ENCODE measurements at regions not wholly inside any gene's neighbourhood (a gene's known extent, or its start where the extent isn't known, plus 50 kb on each side); places are given as distances from the start of the nearest gene placed in this dataset.

GRCh38 chr20:50423758-50424157 is 86.4 kb upstream of the PTPN1 start:
- Histone ChIP-seq H3K79me2 (ENCODE audit: control insufficient read depth, insufficient read depth, low read length) (no peaks in the 10 kb centered on the region), H3K36me3 (ENCODE audit: control insufficient read depth in 2 of 2, extremely low read depth in 1 of 2, insufficient read depth in 2 of 2, low read length in 2 of 2) (no peaks in the 10 kb centered on the region), H2AFZ (ENCODE audit: low read depth, low read length) (no peak overlapping the region), H3K9ac (replicated peaks; ENCODE audit: extremely low read depth, insufficient read depth, low read length) (no peak overlapping the region), H3K27ac (ENCODE audit: insufficient read depth, low read depth, low read length) (no peak overlapping the region), H3K4me3 (replicated peaks in 1 of 3; ENCODE audit: insufficient read depth in 1 of 3, low read depth in 1 of 3, low read length in 3 of 3) (no peak overlapping the region), H3K4me2 (ENCODE audit: insufficient read depth, low read length) (no peak overlapping the region), H3K4me1 (ENCODE audit: control insufficient read depth, extremely low read depth, insufficient read depth, low read length) (peaks cover 4% of the 10 kb centered on the region), H3K9me3 (replicated peaks; ENCODE audit: control insufficient read depth, insufficient read depth, low read length) (no peaks in the 10 kb centered on the region), H4K20me1 (replicated peaks; ENCODE audit: control insufficient read depth, extremely low read depth, insufficient read depth, low read length) (no peaks in the 10 kb centered on the region), H3K9me1 (replicated peaks; ENCODE audit: control insufficient read depth, extremely low read depth, insufficient read depth, low read length) (no peaks in the 10 kb centered on the region), H3K27me3 (ENCODE audit: control insufficient read depth in 2 of 2, insufficient read depth in 2 of 2, low read length in 2 of 2) (peaks cover 0 to 6% of the 10 kb centered on the region in 2 experiments)
- POLR2A ChIA-PET = no interaction called here
- CTCF ChIA-PET = no interaction called here
- DNase-seq (ENCODE audit: low read depth, low spot score) (no peak), FAIRE-seq (no peak)
- no peak for TF ChIP-seq GATA2 (IDR thresholded peaks at IDR 0.05; ENCODE audit: insufficient read depth, insufficient read length, low read depth, low read length)
- TF ChIP-seq POLR2AphosphoS5 (IDR thresholded peaks at IDR 0.05; ENCODE audit: insufficient read depth, low read depth, low read length) = no peak
- no peak for TF ChIP-seq EZH2 (IDR thresholded peaks at IDR 0.05; ENCODE audit: borderline replicate concordance, low read depth, low read length, severe bottlenecking)
- TF ChIP-seq MYC (IDR thresholded peaks at IDR 0.05; ENCODE audit: low read depth, low read length) = no peak
- TF ChIP-seq JUN (IDR thresholded peaks at IDR 0.05; ENCODE audit: borderline replicate concordance, insufficient read depth, insufficient read length, low read depth) = no peak
- TF ChIP-seq POLR2A (IDR thresholded peaks at IDR 0.05; ENCODE audit: low read depth, low read length) = no peak
- no peak for TF ChIP-seq CTCF (IDR thresholded peaks at IDR 0.05; ENCODE audit: extremely low read depth in 1 of 2, insufficient read depth in 1 of 2, low read depth in 1 of 2, low read length in 2 of 2)
- no peak for TF ChIP-seq FOS (IDR thresholded peaks at IDR 0.05; ENCODE audit: borderline replicate concordance, insufficient read depth, low read length)
- TF ChIP-seq MAX (IDR thresholded peaks at IDR 0.05; ENCODE audit: insufficient read depth, insufficient read length) = no peak
- intact Hi-C loops (cut with micrococcal nuclease) = no loop called here
- dilution Hi-C loops (cut with MboI; ENCODE audit: extremely low pct_ligation_motif_present, low sequenced_read_pairs) = no loop called here
- BruUV-seq (replicated peaks) = no TSS peak

All from endothelial cell of umbilical vein (primary cell).